IPS-NIHi11 (cell line): ENCODE measurements at regions not wholly inside any gene's neighbourhood (a gene's known extent, or its start where the extent isn't known, plus 50 kb on each side); places are given as distances from the start of the nearest gene placed in this dataset.
A peak's percentile ranks its signal among the peaks of the same experiment; 100 is the strongest.
"Not testable (repeated sequence)": the region's sequence is repeated elsewhere in the genome, so short reads cannot be mapped to it uniquely, and the experiment has no call there.

ENCODE experiments used
- DNase-seq: peaks from one replicate; pipeline ENCODE4 v3.0.0; 2012; ENCODE audit warnings: mixed read lengths, low spot score

- no peak for DNase-seq
Measured at GRCh38 chr18:67134911-67135310, 381.6 kb downstream of the DSEL start.

DNA sequence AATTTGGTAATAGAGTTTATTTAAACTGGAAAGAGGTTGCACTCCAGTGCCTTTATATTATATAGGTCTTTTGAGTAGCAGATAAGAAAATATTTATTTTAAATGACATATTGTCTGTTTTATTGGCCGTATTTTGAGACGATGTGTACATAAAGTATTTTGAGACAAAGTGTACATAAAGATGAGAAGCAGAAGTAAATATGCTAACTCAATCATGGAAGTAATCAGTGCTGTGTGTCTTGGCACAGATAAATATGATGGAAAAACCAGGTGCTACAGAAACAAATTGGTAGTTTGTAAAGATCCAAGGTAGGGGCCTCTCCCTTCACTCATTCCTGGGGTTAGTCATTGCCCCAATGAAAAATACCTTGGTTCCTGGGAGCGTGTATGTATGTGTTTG lies 382.9 kb downstream of the DSEL start:
- DNase-seq, result no peak

DNA sequence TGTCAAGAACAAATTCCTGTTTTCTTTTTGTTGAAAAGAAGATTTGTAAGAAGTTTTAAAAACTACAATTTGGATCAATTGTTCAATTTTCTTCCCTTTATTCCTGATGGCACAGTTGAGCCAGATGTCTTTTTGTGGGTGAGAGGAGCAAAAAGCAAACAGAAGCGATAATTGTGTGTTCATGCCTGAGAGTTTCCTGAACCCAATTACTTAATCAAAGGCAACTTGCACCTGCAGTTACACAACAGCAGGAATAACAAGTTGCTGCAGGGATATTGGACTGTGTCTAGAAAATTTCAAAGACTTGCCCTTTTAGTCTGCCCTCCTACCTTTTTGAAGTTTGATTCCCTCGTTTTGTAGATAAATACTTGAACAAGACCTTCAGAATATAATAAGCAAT lies 383.6 kb downstream of the DSEL start:
- DNase-seq, result no peak

- DNase-seq, result no peak
Measured at GRCh38 chr18:67131498-67131897, 385.0 kb downstream of the DSEL start.

GRCh38 chr18:67126751-67127150 lies 389.8 kb downstream of the DSEL start:
- DNase-seq, result not testable (repeated sequence)

- DNase-seq, result no peak
Measured at GRCh38 chr18:67123901-67124300, 392.6 kb downstream of the DSEL start.

GRCh38 chr18:67117804-67118203 lies 398.7 kb downstream of the DSEL start:
- no peak for DNase-seq

DNA sequence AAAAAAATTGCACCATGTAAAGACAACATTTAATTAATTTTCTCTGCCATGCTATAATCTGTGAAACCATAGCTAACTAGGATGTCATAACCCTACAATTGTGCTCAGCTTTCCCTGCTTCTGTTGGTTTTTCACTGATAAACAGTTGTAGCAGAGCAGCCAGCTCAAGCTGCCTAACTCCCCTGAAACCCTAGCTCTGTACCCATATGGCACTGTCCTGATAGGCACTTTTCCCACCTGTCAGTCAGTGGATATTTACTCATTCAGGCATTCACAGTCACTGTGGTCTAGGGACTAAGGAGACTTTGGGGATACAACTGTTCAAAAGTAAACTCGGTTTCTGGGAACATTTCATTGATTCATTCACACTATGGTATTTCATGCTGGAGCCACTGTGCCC lies 407.0 kb downstream of the DSEL start:
- no peak for DNase-seq

GRCh38 chr18:67108894-67109293 lies 407.6 kb downstream of the DSEL start:
- no peak for DNase-seq

DNA sequence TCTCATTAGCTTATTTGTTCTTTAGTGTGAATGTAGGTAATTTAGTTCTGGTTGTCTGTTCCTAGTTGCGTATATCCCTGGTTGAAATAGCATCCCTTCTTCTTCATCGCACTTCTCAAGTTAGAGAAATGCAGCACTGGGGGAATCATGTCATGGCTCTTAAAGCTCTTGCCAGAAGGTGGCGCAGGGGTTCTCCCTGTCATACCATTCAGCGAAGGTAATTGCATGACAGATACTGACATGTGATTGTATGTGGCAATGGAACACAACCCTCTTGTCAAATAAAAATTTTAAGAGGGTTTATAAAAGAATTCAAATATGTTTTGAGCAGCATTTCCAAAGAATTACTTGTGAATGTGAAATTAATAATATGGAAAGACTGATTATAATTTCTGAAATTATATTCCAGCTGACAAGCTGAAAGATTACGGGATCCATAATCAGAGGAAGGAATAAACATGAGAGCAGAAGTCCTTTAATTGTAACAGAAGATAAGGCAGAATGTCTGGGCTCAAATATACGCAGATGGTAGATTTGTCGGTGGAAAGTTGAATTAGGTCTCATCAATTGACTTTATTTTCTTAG lies 411.7 kb downstream of the DSEL start:
- DNase-seq, result peak; percentile 45

DNA sequence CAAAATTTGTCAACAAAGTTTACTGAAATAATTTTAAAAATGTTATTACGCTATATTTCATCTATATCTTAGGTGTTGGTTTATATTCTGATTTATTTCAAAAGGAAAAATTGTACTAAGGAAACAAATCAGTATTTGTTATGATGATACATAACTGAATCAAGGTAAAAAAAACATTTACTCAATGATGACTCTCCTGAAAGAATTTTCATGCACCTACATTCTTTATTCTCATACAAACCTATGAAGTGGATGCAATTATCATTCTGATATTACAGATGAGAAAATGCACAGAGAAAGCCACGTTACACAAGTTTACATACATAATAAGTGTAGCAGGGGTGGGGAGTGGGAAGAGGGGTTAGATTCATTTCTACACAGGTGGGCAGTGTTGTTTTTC lies 422.4 kb downstream of the DSEL start:
- no peak for DNase-seq

GRCh38 chr18:67092141-67092540 lies 424.4 kb downstream of the DSEL start:
- DNase-seq, result no peak

DNA sequence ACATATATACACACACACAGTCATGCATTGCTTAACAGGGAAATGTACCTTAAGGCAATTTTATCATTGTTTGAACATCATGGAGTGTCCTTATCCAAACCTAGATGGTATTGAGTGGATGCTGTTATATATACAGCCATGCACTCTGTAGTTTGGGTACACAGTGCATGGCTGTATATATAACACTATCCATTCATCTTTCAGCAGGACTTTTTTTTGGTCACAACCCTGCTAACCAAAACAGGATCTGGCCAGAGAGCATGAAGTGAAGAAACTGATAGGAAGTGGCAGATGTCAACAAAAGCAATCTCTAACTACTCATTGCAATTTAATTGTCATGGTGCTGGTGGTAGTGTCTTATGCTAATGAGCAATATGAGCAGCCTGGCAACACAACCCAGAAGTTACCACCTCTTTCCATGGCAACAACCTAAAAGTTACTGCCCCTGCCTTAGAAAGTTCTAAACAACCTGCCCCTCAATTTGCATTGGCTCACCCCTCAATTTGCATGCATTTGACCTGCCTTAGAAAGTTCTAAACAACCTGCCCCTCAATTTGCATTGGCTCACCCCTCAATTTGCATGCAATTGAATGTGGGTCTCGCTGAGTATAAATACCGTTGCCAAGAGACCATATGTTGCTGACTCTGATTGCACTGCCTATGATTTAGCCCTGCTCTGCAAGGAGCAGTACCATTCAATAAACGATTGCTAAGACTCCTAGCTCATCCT lies 434.9 kb downstream of the DSEL start:
- no peak for DNase-seq

DNA sequence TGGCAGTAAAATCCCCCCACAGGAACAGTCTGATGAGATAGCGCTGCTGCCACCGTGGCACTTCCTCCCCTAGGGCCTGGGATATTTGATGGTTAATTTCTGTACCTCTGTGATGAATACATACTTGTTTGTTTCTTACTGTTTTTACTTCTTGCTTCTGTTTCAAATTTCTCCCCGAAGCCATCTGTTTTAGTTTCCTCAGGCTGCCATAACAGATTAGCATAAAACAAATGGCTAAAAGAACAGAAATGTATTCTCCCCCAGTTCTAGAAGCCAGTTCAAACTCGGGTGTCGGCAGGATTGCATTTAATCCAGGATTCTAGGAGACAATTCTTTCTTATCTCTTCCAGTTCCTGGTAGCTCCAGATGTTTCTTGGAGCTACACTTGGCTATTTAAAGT lies 435.9 kb downstream of the DSEL start:
- no peak for DNase-seq

DNA sequence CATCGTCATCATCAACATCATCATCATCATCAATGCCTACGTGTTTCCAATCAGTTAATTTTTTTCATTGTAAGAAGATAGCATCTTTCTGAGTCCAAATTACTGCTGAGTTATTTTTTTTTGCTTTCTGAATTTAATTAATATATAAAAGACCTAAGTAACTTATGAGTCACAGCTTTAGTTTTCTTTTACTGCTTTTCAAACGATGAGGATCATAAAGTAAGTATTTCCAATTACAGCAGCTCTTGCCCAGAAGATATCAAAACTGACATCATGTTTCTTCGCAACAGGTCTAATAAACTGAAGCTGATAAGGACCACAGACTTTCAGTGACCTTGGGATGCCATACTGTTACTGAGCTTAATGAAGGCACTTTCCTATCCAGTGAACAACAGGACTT lies 442.2 kb downstream of the DSEL start:
- DNase-seq, result no peak

DNA sequence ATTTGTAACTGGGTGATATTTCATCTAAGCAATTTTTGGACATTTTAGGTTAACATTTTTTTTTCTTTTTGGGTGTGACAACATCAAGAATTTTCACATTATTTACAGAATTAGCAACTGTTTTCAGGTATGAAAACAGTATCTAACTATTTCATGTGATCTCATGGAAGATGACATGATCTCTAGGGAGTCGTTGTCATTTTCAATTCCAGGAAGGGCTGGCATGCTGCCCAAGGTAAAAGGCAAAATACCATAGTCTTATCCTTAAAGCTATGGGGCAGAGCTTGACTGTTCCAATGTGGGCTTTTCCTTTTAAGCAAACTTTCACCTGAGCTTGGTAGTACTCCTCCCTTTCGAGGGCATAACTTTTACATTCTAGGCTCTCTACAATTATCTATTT lies 443.7 kb downstream of the DSEL start:
- DNase-seq, result no peak

GRCh38 chr18:67068608-67069007 lies 447.9 kb downstream of the DSEL start:
- DNase-seq, result no peak

- DNase-seq, result no peak
Measured at GRCh38 chr18:67047334-67047733, 443.4 kb upstream of the CDH19 start.

DNA sequence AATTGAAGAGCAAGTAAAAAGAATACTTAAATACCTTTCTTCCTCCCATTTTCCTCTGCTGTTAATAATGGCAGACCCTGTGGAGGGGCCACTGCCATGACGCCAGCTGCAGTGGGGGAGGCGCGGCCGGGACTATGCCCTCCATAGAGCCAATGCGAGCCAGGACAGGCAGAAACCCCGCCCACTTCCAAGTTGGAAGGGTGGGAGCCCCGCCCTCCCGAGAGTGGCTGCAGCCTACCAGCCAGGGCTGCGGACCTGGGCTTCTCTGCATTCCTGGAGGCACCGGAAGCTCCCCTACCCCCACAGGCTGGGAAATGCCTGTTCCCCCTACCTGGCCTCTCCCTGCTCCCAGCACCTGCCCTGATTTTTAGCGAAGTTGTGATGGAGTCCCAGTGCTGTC lies 439.4 kb upstream of the CDH19 start:
- peak; percentile 21 for DNase-seq

DNA sequence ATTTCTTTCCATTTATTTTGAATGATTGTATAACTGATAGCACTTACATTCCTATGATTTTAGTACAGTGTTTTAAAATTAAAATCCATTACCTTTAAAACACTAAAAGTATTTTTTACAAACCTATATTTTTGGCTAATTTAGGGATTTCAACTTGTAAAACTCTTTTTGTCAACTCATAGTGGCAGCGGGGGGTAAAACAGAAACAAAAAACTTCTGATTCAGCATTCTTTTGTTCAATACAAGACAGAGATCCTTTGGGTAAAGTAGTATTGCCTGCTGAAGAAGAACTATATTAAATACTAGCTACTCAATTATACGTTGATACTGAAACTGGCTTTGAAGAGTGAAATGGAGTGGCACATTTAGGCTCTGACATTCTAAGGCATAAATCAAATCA lies 437.4 kb upstream of the CDH19 start:
- no peak for DNase-seq

DNA sequence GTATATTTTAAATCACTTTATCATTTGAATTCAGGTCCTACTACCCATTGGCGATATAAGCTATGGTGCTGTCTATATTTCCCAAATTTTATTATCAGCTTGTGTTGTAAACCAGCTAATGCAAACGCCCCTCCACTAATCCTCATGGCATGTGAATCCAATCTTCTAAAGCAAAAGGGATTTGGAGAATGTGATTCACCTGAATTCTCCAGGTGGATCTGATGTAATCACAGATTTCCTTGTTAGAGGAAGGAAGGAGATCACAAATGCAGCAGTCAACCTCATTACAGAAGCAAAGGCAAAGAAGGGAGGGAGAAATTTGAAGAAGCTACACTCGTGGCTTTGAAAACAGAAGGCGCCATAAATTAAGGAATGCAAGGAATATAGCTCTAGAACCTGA lies 431.1 kb upstream of the CDH19 start:
- DNase-seq, result no peak

- DNase-seq, result no peak
Measured at GRCh38 chr18:67023059-67023458, 419.2 kb upstream of the CDH19 start.

DNA sequence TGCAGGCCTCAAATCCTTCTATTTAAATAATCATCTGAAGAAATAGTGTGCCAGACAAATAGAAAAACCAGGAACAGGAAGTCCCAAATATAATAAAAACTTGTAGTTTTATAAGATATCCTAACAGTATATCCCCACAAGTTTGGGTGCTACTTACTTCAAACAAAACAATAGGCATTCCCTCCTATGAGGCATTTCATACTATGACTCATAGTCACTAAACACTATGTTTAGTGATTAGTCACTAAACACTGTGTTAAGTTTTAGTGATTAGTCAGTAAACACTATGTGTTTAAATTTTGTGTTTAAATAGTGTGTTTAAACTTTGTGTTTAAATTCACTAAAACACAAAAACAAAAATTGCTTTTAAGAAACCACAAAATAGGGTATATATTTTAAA lies 407.0 kb upstream of the CDH19 start:
- DNase-seq, result no peak

GRCh38 chr18:67007999-67008398 lies 404.1 kb upstream of the CDH19 start:
- no peak for DNase-seq
